Astrocyte (in vitro differentiated cells and primary cell): ENCODE measurements at regions not wholly inside any gene's neighbourhood (a gene's known extent, or its start where the extent isn't known, plus 50 kb on each side); places are given as distances from the start of the nearest gene placed in this dataset.

ENCODE experiments used
- DNase-seq: peaks from one replicate; pipeline ENCODE4 v3.0.0-alpha.2; 2010; ENCODE audit warnings: low read depth
- FAIRE-seq: peaks from 2 replicates; lab custom pipeline; 2011; peaks lifted over from hg19 to GRCh38; lab: Jason Lieb, UNC
- H2AFZ ChIP-seq: 2 replicates; pipeline ENCODE4 v1.6.0; 2012; ENCODE audit warnings: low read depth, low read length, inconsistent platforms
- H3K27ac ChIP-seq: 2 replicates; pipeline ENCODE4 v1.5.1; 2011; ENCODE audit warnings: low read depth, low read length, inconsistent platforms
- H3K27me3 ChIP-seq: 2 replicates; pipeline ENCODE4 v1.6.0; 2011; ENCODE audit warnings: low read length, inconsistent platforms; ENCODE audit not compliant: insufficient read depth
- H3K36me3 ChIP-seq: 2 replicates; pipeline ENCODE4 v1.5.1; 2011; ENCODE audit warnings: low read length, inconsistent platforms; ENCODE audit not compliant: insufficient read depth
- H3K4me1 ChIP-seq: 2 replicates; pipeline ENCODE4 v1.5.1; 2011; ENCODE audit warnings: low read length, inconsistent platforms; ENCODE audit not compliant: insufficient read depth
- H3K4me2 ChIP-seq: 2 replicates; pipeline ENCODE4 v1.6.0; 2012; ENCODE audit warnings: low read length, inconsistent platforms
- H3K4me3 ChIP-seq: 2 replicates; pipeline ENCODE4 v1.5.1; 2011; ENCODE audit warnings: low read depth, mild to moderate bottlenecking, low read length, inconsistent platforms; ENCODE audit not compliant: insufficient read depth
- H3K79me2 ChIP-seq: 2 replicates; pipeline ENCODE4 v1.6.0; 2012; ENCODE audit warnings: mild to moderate bottlenecking, low read length, inconsistent platforms; ENCODE audit not compliant: insufficient read depth
- H3K9ac ChIP-seq: 2 replicates; pipeline ENCODE4 v1.6.0; 2012; ENCODE audit warnings: mild to moderate bottlenecking, low read length, inconsistent platforms
- H3K9me3 ChIP-seq: 2 replicates; pipeline ENCODE4 v1.5.1; 2012; ENCODE audit warnings: low read depth, mild to moderate bottlenecking, low read length, inconsistent platforms; ENCODE audit not compliant: insufficient read depth
- H4K20me1 ChIP-seq: 2 replicates; pipeline ENCODE4 v1.6.0; 2012; ENCODE audit warnings: low read length, inconsistent platforms; ENCODE audit not compliant: insufficient read depth
- H3K27ac Mint-ChIP-seq: one replicate; pipeline ENCODE4 v1.8.0; 2021; ENCODE audit warnings: mild to moderate bottlenecking, mixed read lengths; ENCODE audit not compliant: unreplicated experiment
- H3K27me3 Mint-ChIP-seq: one replicate; pipeline ENCODE4 v1.8.0; 2021; ENCODE audit warnings: low read depth, mixed read lengths; ENCODE audit not compliant: unreplicated experiment
- H3K36me3 Mint-ChIP-seq: one replicate; pipeline ENCODE4 v1.8.0; 2021; ENCODE audit warnings: low read depth, mixed read lengths; ENCODE audit not compliant: unreplicated experiment
- H3K4me1 Mint-ChIP-seq: one replicate; pipeline ENCODE4 v1.8.0; 2021; ENCODE audit warnings: low read depth, mixed read lengths; ENCODE audit not compliant: unreplicated experiment
- H3K4me3 Mint-ChIP-seq: one replicate; pipeline ENCODE4 v1.8.0; 2021; ENCODE audit warnings: mild to moderate bottlenecking, moderate library complexity, mixed read lengths; ENCODE audit not compliant: unreplicated experiment
- H3K9me3 Mint-ChIP-seq: one replicate; pipeline ENCODE4 v1.8.0; 2021; ENCODE audit warnings: mild to moderate bottlenecking, mixed read lengths; ENCODE audit not compliant: unreplicated experiment
- CTCF ChIP-seq: IDR thresholded peaks from 2 replicates; pipeline ENCODE4 v1.5.1; 2011; ENCODE audit warnings: low read depth, mild to moderate bottlenecking, inconsistent platforms, low read length, moderate library complexity; ENCODE audit not compliant: insufficient read depth
- EZH2 ChIP-seq: IDR thresholded peaks from 2 replicates; pipeline ENCODE4 v1.6.1; 2012; ENCODE audit warnings: mild to moderate bottlenecking, low read length, inconsistent platforms; ENCODE audit not compliant: insufficient read depth

- H2AFZ ChIP-seq, result no peak overlapping the region
- H3K4me3 ChIP-seq, result no peak overlapping the region
- DNase-seq, result no peak
- no peaks in the 10 kb centered on the region for H3K36me3 Mint-ChIP-seq
- H3K27me3 Mint-ChIP-seq, result peaks cover 37% of the 10 kb centered on the region
- H3K4me3 Mint-ChIP-seq, result no peak overlapping the region
- peaks cover 13% of the 10 kb centered on the region for H3K4me1 Mint-ChIP-seq
- H4K20me1 ChIP-seq, result peaks cover 4% of the 10 kb centered on the region
- peaks cover 18% of the 10 kb centered on the region for H3K27me3 ChIP-seq
- no peak overlapping the region for H3K9ac ChIP-seq
- H3K36me3 ChIP-seq, result no peaks in the 10 kb centered on the region
- H3K79me2 ChIP-seq, result no peaks in the 10 kb centered on the region
- H3K4me1 ChIP-seq, result peaks cover 21% of the 10 kb centered on the region
- H3K27ac Mint-ChIP-seq, result no peak overlapping the region
- H3K4me2 ChIP-seq, result no peak overlapping the region
- H3K27ac ChIP-seq, result no peak overlapping the region
- no peak for FAIRE-seq
- TF ChIP-seq CTCF, result no peak
- TF ChIP-seq EZH2, result no peak
- H3K9me3 ChIP-seq, result no peaks in the 10 kb centered on the region
- H3K9me3 Mint-ChIP-seq, result no peaks in the 10 kb centered on the region
These were observed 64.3 kb upstream of the EPB41L1 start for GRCh38 chr20:36090223-36090622.

- H3K4me3 Mint-ChIP-seq, result peak overlapping the region; percentile 75
- TF ChIP-seq EZH2 (no peak), CTCF (no peak)
- H3K9me3 ChIP-seq, result no peaks in the 10 kb centered on the region
- no peaks in the 10 kb centered on the region for H3K36me3 Mint-ChIP-seq
- no peaks in the 10 kb centered on the region for H3K9me3 Mint-ChIP-seq
- H3K79me2 ChIP-seq, result no peaks in the 10 kb centered on the region
- H3K4me1 Mint-ChIP-seq, result peaks cover 3% of the 10 kb centered on the region
- peak overlapping the region; percentile 28 for H3K4me3 ChIP-seq
- H3K27ac ChIP-seq, result no peak overlapping the region
- H3K9ac ChIP-seq, result no peak overlapping the region
- no peak overlapping the region for H3K27ac Mint-ChIP-seq
- H4K20me1 ChIP-seq, result peaks cover 4% of the 10 kb centered on the region
- peak overlapping the region; percentile 10 for H2AFZ ChIP-seq
- FAIRE-seq (no peak), DNase-seq (no peak)
- H3K4me2 ChIP-seq, result peak overlapping the region; percentile 100
- peaks cover 18% of the 10 kb centered on the region for H3K27me3 ChIP-seq
- peaks cover 48% of the 10 kb centered on the region for H3K27me3 Mint-ChIP-seq
- peaks cover 12% of the 10 kb centered on the region for H3K4me1 ChIP-seq
- no peaks in the 10 kb centered on the region for H3K36me3 ChIP-seq
These were observed 62.8 kb upstream of the EPB41L1 start for GRCh38 chr20:36091561-36092397.
